Peyer's patch (tissue), 4 donors: ENCODE measurements at regions not wholly inside any gene's neighbourhood (a gene's known extent, or its start where the extent isn't known, plus 50 kb on each side); places are given as distances from the start of the nearest gene placed in this dataset.

Source experiments
- DNase-seq, 3 donors: peaks; one replicate each; pipeline ENCODE4 v3.0.0-alpha.2; 2017 to 2019
- H3K27ac ChIP-seq, 4 donors: fragments of 200-600 bp; sonication (generic); one replicate each; pipeline ENCODE4 v1.5.1; 2016 to 2019
- H3K27me3 ChIP-seq, 2 donors: fragments of 200-600 bp; sonication (generic); one replicate each; pipeline ENCODE4 v1.5.1; 2019
- H3K36me3 ChIP-seq, 3 donors: fragments of 200-600 bp; sonication (generic); one replicate each; pipeline ENCODE4 v1.5.1; 2016 to 2019
- H3K4me1 ChIP-seq, 4 donors: fragments of 200-600 bp; sonication (generic); one replicate each; pipeline ENCODE4 v1.5.1; 2016 to 2019
- H3K4me3 ChIP-seq, 4 donors: fragments of 200-600 bp; sonication (generic); 1 replicate in 3 of 4; 2 replicates in 1 of 4; pipeline ENCODE4 v1.5.1; 2016 to 2019; ENCODE audit warnings: mild to moderate bottlenecking in 1 of 4
- H3K9me3 ChIP-seq, 4 donors: fragments of 200-600 bp; sonication (generic); one replicate each; pipeline ENCODE4 v1.5.1; 2016 to 2019; ENCODE audit warnings: mild to moderate bottlenecking in 1 of 4
- CTCF ChIP-seq, 6 experiments: fragments of 450-650 bp in 4 of 6; fragments of 200-600 bp in 2 of 6; sonication (generic) in 1 of 6; IDR thresholded peaks; one replicate each; pipeline ENCODE4 v1.5.1; 2017 to 2019; ENCODE audit warnings: antibody characterized with exemption in 6 of 6, mild to moderate bottlenecking in 3 of 6, moderate library complexity in 1 of 6
- POLR2A ChIP-seq, 2 donors: fragments of 450-650 bp; IDR thresholded peaks; one replicate each; pipeline ENCODE4 v1.5.1; 2017; ENCODE audit warnings: antibody characterized with exemption in 2 of 2, mild to moderate bottlenecking in 2 of 2, moderate library complexity in 2 of 2

GRCh38 chr15:94930960-94931359 lies 699.6 kb downstream of the MCTP2 start:
- Histone ChIP-seq H3K9me3 (peaks cover 0 to 8% (median 0%) of the 10 kb centered on the region in 4 donors), H3K36me3 (no peaks in the 10 kb centered on the region), H3K27ac (no peak overlapping the region), H3K4me1 (no peaks in the 10 kb centered on the region), H3K4me3 (no peak overlapping the region), H3K27me3 (no peaks in the 10 kb centered on the region)
- no peak for DNase-seq
- no peak for TF ChIP-seq CTCF (IDR thresholded peaks at IDR 0.05)
- TF ChIP-seq POLR2A (IDR thresholded peaks at IDR 0.05): no peak

- Histone ChIP-seq H3K9me3 (peaks cover 0 to 8% (median 0%) of the 10 kb centered on the region in 4 donors), H3K27me3 (no peaks in the 10 kb centered on the region), H3K36me3 (no peaks in the 10 kb centered on the region), H3K4me1 (no peaks in the 10 kb centered on the region), H3K27ac (no peak overlapping the region), H3K4me3 (no peak overlapping the region)
- TF ChIP-seq POLR2A (IDR thresholded peaks at IDR 0.05): no peak
- no peak for TF ChIP-seq CTCF (IDR thresholded peaks at IDR 0.05)
- DNase-seq: no peak
Measured at GRCh38 chr15:94934440-94934839, 703.1 kb downstream of the MCTP2 start.

- Histone ChIP-seq H3K27ac (no peak overlapping the region), H3K4me3 (no peak overlapping the region), H3K27me3 (no peaks in the 10 kb centered on the region), H3K36me3 (no peaks in the 10 kb centered on the region), H3K9me3 (peaks cover 0 to 8% (median 0%) of the 10 kb centered on the region in 4 donors), H3K4me1 (no peaks in the 10 kb centered on the region)
- no peak for TF ChIP-seq POLR2A (IDR thresholded peaks at IDR 0.05)
- TF ChIP-seq CTCF (IDR thresholded peaks at IDR 0.05): no peak
- no peak for DNase-seq
Measured at GRCh38 chr15:94937242-94937641, 705.9 kb downstream of the MCTP2 start.

GRCh38 chr15:94943888-94944287 lies 712.5 kb downstream of the MCTP2 start:
- DNase-seq: no peak
- Histone ChIP-seq H3K4me3 (no peak overlapping the region), H3K4me1 (no peaks in the 10 kb centered on the region), H3K9me3 (no peaks in the 10 kb centered on the region), H3K27me3 (no peaks in the 10 kb centered on the region), H3K27ac (no peak overlapping the region), H3K36me3 (no peaks in the 10 kb centered on the region)
- TF ChIP-seq CTCF (IDR thresholded peaks at IDR 0.05): no peak
- no peak for TF ChIP-seq POLR2A (IDR thresholded peaks at IDR 0.05)

GRCh38 chr15:94951538-94951937 lies 720.2 kb downstream of the MCTP2 start:
- H3K27ac ChIP-seq: no peak overlapping the region
- TF ChIP-seq CTCF (IDR thresholded peaks at IDR 0.05) (no peak), POLR2A (IDR thresholded peaks at IDR 0.05) (no peak)
- DNase-seq: no peak
- no peak overlapping the region for H3K4me3 ChIP-seq
- no peaks in the 10 kb centered on the region for H3K9me3 ChIP-seq
- H3K27me3 ChIP-seq: no peaks in the 10 kb centered on the region
- no peaks in the 10 kb centered on the region for H3K4me1 ChIP-seq
- H3K36me3 ChIP-seq: no peaks in the 10 kb centered on the region

- Histone ChIP-seq H3K27ac (no peak overlapping the region), H3K4me1 (no peaks in the 10 kb centered on the region), H3K4me3 (no peak overlapping the region), H3K27me3 (no peaks in the 10 kb centered on the region), H3K36me3 (no peaks in the 10 kb centered on the region), H3K9me3 (no peaks in the 10 kb centered on the region)
- TF ChIP-seq CTCF (IDR thresholded peaks at IDR 0.05): no peak
- no peak for TF ChIP-seq POLR2A (IDR thresholded peaks at IDR 0.05)
- DNase-seq: no peak
Measured at GRCh38 chr15:94963953-94964352, 732.6 kb downstream of the MCTP2 start.
